ENCODE measurements at regions not wholly inside any gene's neighbourhood (a gene's known extent, or its start where the extent isn't known, plus 50 kb on each side); places are given as distances from the start of the nearest gene placed in this dataset.
"Not testable (repeated sequence)": the region's sequence is repeated elsewhere in the genome, so short reads cannot be mapped to it uniquely, and the experiment has no call there.

DNA sequence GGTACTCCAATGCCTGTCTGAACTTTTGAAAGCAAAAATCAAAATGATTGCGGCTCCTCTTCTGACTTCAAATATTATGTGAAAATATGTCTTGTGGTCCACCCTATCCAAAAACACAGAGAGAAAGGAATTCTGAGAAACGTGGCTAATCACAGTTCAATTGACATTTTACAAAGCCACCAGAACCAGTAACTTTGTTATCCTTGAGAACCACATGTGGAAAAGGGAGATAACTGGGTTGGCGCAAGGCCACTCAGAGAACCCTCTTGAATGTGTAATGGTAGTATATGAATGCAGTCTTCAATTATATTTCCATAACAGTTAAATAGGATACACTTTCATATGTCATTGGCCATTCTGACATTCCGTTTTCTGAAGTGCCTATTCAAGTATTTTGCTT, 1030.0 kb upstream of the TMPRSS15 start:
- DNase-seq: no peak

DNA sequence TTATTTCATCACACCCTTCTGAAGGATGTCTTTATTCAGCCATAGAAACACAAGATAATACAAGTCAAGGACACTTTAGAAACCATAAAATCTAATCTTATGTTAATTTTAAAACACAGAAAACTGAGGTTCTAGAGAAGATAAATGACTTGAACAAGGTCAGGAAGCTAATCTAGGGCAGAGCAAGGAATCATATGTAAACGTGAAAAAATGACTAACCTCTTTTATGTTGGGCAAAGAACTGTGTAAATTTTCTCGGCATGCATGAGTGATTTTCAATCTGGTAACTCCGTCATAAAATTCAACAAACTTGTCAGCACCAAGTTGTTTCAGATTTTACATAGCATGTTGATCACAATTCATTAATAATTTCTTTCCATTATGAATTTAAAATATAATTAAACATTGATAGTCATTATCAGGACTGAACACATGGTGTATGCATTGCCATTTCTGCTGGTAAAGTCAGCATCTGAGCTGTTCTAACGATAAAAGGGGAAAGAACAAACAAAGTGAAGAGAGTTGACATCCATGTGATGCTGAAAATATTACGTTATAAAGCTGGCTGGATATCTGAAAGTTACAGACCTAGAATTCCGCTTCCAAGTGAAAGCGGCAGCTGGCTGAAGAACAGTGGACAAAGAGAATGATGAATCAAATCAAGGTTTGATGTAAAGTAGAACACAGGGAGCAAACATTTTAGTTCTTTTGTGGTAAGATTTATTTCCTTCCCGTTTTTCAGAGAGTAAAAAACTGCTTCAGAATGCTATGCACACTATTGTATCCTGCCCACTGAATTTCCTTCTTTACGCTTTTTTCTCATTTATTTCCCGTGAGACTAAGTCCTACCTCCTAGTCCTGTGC, 1037.4 kb upstream of the TMPRSS15 start:
- no peak for DNase-seq

DNA sequence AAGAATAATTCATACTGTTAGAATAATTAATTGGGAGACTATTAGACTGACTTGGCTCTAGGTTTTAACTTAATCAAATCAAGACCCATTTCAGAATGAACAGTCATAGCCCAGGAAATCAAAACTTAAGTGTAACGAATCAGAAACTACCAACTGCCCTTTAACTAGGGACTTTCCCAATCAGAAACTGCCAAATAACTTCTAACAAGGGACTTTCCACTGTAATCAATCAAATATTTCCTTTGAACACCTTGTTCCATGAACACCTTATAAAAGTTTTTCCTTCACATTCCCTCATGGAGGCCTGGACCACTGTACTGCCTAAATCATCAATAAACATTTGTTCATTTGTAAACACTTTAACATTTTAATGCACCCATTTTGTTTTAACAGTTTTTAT, 1054.7 kb upstream of the TMPRSS15 start:
- DNase-seq: no peak

DNA sequence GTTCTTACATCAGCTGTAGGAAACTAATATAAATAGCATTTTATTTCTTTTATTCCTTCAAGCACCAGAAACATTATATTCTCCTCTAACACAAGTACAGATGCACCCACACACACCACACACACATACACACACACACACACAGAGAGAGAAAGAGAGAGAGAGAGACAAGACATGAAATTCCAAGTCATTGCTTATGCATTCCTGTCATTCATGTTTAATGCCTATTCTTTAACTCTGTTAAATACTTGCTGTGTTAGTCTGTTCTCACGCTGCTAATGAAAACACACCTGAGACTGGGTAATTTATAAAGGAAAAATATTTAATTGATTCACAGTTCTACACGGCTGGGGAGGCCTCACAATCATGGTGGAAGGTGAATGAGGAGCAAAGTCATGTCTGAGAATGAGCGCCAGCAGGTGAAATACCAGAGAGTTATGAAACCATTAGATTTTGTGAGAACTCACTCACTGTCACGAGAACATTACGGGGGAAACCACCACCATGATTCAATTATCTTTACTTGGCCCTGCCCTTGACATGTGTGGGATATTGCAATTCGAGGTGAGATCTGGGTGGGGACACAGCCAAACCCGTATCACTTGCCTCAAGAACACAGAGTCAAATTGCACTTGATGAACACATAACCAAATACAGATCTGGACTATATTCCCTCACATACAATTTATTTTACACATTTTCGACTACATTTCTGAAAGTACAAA, 1058.1 kb upstream of the TMPRSS15 start:
- DNase-seq: no peak

DNA sequence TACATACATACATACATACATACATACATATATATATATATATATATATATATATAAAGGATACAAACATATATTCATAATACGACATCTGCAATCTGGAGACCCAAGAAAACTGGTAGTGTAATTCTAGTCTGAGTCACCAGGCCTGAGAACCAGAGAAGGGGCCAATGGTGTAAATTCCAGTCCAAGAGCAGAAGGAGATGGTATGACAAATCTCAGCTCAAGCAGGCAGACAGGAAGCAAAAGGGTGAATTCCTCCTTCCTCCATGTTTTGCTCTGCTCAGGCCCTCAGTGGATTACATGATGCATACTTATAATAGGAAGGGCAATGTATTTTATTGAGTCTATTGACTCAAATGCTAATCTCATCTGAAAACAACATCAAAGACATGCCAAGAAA, 1060.4 kb upstream of the TMPRSS15 start:
- DNase-seq: no peak

DNA sequence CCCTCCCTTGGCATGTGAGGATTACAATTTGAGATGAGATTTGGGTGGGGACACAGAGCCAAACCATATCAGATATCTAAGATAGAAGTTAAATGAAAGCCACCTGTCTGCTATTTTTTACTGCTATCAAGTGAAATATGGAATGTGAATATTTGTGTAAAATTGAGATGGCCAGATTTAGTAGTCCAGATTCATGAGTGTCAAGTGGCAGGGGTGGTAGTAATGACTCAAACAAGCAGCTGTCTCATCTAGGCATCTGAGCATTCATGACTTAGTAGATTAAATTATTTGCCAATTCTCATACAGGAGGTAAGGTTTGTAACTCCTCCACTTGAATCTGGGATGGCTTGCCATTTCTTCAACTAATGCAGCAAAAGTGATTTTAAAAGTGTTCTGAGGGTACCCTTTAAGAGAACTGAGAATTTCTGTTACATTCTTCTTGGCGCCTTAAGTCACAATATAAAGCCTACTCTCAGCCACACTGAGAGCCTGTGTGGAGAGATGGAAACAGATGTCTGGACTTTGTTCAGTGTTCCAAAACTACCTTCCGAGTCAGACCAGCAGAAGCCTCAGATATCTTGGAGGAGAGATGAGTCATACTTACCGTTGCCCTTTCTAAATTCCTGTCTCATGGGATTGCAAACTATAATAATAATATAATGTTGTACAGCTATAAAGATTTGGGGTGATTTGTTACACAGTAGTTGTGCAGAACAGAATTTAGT, 1065.6 kb upstream of the TMPRSS15 start:
- DNase-seq: no peak

DNA sequence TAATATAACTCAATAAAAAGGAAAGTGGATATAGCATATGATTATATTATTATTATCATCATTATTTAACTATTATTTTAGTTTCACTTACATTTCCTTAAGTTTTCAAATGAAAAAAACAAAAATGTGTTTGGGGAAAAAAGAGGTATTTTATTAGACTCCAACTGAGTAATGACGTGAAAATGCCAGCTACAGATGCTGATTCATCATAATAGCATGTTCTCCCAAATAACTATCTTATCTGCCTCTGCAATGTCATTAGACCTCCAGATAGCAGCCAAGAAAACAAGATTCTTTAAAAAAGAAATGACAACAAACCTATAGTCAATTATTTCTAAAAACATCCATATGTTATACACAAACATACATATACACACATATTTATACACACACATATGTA, 1071.9 kb upstream of the TMPRSS15 start:
- no peak for DNase-seq

DNA sequence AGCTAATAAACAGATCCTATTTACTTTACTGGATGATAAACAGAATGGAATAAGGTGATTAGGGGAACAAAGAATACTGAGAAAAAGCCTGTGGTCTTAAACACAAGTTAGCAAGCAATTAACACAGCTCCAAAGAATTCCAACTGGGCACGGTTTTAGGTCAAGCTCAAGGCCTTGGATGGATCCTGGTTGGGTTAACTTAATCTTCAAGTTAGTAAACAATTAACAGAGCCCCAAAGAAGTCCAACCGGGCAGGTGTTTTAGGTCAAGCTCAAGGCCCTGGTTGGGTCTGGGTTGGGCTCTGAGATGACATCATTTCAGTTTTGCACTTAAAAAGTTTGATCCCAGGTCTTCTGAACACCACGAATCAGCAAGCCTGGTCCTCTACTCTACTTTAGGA, 1086.3 kb upstream of the TMPRSS15 start:
- DNase-seq: no peak

DNA sequence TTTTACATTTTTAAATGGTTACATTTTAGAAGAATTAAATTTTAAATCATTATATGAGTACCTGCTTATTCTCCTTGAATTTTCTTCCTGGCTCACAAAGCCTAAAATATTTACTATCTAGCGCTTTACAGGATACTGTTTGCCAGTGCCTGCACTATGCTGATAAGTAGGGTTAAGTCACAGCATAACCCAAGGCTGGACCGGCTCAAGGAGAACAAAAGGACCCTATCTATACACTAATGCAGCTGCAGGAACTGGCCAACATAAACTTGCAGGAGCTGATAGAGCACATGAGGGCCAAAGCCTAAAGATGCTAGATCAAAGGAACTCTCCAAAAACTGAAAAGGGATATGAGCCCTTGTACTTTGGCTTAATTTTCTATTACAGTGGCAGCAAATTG, 1086.9 kb upstream of the TMPRSS15 start:
- no peak for DNase-seq

DNA sequence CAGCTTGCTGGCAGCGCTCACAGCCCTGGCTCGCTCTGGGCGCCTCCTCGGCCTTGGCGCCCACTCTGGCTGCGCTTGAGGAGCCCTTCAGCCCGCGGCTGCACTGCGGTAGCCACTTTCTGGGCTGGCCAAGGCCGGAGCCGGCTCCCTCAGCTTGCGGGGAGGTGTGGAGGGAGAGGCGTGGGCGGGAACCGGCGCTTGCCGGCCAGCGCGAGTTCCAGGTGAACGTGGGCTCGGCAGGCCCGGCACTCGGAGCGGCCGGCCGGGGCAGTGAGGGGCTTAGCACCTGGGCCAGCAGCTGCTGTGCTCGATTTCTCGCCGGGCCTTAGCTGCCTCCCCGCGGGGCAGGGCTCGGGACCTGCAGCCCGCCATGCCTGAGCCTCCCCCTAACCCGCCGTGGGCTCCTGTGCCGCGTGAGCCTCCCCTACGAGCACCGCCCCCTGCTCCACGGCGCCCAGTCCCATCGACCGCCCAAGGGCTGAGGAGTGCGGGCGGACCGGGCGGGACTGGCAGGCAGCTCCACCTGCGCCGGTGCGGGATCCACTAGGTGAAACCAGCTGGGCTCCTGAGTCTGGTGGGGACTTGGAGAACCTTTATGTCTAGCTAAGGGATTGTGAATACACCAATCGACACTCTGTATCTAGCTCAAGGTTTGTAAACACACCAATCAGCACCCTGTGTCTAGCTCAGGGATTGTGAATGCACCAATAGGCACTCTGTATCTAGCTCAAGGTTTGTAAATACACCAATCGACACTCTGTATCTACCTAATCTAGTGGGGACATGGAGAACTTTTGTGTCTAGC, 1090.1 kb upstream of the TMPRSS15 start:
- DNase-seq: not testable (repeated sequence)

DNA sequence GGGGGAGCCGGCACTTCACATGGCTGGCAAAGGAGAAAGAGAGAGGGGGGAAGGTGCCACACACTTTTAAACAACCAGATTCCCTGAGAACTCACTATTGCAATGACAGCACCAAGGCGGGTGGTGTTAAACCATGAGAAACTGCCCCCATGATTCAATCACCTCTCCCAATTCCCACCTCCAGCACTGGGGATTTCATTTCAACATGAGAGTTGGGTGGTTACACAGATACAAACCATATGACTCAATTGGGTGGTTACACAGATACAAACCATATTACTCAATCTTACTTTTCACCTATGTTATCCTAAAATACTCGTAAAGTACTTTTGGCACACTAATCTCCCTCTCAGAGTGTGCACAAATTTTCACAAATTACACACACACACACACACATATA, 1097.5 kb upstream of the TMPRSS15 start:
- no peak for DNase-seq

DNA sequence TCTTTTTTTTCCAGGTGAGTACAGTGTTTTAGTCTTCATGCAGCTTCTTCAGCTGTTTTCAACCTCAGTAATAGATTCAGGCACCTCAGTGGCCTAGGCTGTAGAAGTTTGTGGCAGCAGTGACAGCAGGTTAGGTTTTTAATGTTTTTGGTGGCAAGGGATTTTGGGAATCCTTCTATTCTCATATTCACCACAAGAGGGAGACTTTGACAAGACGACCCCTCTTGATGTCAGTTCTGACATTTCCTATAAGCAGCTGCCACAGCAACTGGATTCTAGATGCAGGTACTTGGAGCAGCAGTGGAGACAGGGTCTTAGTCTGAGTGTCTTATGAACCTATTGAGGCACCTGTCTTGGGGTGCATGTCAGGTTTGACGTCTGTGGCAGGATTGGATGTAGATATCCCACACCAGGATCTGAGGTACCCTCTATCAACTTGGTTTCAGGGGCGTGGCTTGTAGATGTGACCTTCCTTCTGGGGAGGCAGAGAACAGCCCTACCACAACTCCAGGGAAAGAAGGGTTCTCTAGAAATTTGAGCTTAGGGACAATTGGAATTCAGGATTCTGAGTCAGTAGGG, 1104.2 kb upstream of the TMPRSS15 start:
- peak in 1 of 2 experiments; percentile 1 for DNase-seq

DNA sequence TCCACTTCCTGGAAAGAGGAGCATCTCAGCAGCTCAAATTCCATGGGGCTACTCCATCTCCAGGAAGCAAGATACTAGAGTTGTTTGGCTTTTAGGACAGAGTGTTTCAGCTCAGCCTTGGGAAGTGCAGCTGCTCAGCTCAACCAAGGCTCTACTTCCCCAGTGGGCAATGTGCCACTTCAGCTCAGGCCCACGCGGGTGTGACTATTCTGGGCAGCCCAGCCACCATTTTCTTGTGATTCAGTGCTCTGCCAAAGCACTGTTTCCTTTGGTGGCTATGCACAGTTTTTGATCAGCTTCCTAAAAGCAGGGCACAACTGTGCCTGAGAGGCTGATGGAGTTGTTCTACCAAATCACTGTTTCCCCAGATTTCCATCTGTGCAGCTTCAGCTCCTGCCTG, 1104.9 kb upstream of the TMPRSS15 start:
- no peak for DNase-seq

DNA sequence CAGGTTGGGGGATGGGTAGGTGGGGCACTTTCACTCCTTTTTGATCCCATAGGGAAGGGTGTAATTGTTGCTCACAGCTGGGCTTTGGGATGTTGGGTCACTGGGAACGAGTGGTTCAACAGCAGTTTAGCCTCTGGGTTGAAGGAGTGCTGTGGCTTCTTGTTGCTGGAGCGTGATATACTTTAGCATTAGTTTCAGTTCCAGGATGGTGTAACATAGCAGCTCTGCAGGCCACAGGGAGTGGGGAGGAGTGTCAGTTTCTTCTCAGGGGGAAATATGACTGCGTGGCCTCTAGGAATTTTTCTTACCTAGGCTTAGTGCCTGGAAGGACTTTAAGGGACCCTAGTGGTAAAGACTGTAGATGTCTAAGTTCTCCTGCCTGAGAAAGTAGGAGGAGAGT, 1105.3 kb upstream of the TMPRSS15 start:
- DNase-seq: no peak

DNA sequence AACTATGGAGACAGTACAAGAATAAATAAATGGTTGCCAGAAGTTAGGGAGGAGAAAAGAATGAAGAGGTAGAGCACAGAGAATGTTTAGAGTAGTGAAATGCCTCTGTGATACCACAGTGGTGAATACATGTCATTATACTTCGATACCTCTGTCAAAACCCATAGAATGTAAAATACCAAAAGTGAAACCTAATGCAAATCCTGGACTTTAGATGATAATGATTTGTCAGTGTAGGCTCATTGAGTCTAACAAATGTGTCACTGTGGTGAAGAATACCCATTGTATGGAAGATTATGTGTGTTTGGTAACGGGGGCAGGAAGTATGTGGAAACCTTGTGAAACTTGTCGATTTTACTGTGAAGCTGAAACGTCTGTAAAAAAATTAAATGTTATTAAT, 1106.5 kb upstream of the TMPRSS15 start:
- DNase-seq: no peak

DNA sequence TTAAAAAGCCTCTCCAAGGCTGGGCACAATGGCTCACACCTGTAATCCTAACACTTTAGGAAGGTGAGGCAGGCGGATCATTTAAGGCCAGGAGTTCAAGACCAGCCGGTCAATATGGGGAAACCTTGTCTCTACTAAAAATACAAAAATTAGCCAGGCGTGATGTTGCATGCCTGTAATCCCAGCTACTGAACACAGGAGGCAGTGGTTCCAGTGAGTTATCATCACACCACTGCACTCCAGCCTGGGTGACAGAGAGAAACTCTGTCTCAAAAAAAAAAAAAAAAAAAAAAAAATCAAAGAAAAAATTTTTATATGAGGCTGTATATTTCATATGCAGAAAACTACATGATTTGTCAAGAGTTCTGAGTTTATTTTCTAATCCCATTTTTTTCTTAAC, 1107.1 kb upstream of the TMPRSS15 start:
- no peak for DNase-seq

DNA sequence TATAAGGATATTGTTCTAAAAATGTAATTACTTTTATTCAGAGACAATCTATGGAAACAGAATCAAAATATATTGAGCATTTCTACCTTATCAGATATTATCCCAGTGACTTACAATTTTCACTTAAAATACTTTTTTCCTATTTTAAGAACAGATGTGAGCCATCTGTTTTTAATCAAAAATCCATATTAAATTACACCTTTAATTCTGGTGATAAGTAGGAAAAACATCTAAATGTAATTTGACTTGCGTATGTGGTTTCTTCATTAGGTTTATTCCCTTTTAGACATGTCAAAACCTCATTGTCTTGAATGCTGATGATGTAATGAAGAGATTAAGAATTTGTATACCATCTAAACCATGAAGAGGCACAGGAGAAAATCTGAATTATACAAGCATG, 1118.8 kb upstream of the TMPRSS15 start:
- DNase-seq: no peak

DNA sequence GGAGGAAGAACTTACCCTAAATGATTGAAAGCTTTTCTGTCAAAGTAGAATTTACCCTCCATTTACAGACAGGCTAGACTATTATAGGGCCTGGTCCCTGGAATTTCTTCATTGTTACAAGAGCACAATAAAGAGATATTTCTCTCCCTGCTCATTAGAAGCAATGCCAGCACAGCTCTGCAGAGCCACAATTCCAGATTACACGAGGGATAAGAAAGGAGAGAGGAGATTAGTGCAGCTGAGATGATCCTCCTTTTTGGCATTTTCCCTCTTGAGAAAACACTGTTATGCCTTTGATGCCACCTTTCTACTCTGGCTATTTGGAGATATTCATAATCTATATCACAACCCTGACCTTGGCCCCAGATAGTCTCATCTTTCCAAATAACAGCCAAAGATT, 1119.5 kb upstream of the TMPRSS15 start:
- DNase-seq: no peak

DNA sequence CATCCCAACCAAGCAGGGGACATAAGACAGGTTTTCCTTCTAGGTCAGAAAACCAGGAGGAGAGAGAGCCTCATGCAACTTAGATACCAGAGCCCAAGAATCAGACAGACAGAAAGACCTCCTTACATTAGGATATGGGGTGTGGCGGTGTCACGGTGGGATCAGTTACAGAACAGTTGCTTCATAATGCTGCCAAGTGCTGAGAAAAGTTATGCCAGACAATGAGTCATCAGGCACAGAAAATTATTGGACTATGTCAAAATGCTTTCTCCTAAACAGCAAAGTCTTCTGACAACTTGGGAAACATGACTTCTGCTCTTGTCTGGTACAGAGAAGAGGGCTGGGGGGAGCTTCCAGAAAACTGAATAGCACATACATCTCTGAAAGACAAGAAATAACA, 1120.2 kb upstream of the TMPRSS15 start:
- no peak for DNase-seq

DNA sequence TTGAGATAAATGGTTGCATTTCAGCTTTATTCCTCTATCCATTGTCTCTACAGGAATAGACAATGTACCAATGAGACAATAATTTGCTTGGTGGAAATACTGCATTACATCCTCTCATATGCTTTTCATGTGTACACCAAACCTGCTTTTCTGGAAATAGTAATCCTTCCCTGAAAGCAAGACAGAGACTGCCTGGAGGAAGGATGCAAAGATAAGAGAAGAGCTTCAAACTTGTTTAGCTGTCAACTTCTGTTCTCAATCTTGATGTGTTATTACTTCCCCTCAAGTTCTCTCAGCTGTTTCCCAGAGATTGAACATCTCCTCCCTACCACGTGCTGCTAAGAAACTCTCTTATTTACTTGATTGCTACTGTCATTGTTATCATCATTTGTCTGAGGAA, 1125.4 kb upstream of the TMPRSS15 start:
- DNase-seq: no peak

DNA sequence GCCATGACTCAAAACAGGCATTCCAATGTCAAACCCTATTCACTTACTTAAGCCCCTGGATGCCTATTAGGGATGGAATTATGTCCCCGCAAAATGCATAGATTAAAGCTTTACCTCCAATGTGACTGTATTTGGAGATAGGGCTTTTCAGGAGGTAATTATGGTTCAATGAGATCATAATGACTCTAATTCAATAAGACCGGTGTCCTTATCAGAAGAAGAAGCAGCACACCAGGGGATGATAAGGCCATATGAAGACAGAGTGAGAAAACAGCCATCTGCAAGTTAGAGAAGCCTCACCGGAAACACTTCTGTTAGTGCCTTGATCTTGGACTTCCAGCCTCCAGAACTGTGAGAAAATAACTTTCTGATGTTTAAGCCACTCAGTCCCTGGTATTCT, 1131.8 kb upstream of the TMPRSS15 start:
- no peak for DNase-seq

DNA sequence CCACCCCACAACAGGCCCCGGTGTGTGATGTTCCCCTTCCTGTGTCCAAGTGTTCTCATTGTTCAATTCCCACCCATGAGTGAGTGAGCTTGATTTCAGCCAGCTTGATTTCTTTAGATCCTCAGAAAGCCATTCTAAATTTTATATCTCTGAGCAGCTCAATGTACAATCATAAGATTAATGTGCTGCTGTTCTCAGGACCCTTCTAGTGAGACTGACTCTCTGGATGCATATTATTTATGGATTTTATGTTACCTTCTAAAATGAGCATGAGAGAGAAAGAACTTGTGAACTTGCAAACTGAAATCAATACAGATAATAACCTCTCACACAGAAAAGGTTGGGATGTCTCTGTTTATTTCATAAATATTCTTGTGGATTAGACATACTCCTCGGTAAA, 1133.5 kb upstream of the TMPRSS15 start:
- no peak for DNase-seq

DNA sequence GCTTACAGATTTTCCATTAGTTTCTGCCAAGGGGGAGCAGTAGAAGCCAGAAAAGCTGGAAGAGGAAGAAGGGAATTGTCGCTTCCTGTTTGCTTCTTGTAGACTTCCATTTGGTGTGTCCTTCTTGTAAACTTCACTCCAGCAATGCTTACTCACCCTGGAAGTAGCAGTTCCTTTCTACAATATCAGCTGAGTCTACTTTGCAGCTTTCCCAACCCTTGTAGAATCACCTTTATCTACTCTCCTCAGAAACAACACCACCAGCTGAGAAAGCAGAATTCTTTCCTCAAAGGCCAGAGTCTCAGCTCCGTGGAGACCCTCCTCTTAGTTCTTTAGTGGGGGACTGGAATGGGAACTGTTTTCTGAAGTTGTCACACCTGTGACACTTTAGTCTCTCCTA, 1136.7 kb upstream of the TMPRSS15 start:
- no peak for DNase-seq

All from AML-193 (cell line).